Muscle of leg (tissue), 3 donors: ENCODE measurements at regions not wholly inside any gene's neighbourhood (a gene's known extent, or its start where the extent isn't known, plus 50 kb on each side); places are given as distances from the start of the nearest gene placed in this dataset.
A peak's percentile ranks its signal among the peaks of the same experiment; 100 is the strongest.
"Not testable (repeated sequence)": the region's sequence is repeated elsewhere in the genome, so short reads cannot be mapped to it uniquely, and the experiment has no call there.

ENCODE experiments used
- DNase-seq: peaks from one replicate; pipeline ENCODE4 v3.0.0; 2013
- H3K27ac ChIP-seq: one replicate; pipeline ENCODE4 v1.5.1; 2013; ENCODE audit warnings: mild to moderate bottlenecking, low read length, control low read depth
- H3K27me3 ChIP-seq: one replicate; pipeline ENCODE4 v1.6.1; 2013; ENCODE audit warnings: low read length; ENCODE audit not compliant: control insufficient read depth, insufficient read depth
- H3K36me3 ChIP-seq: one replicate; pipeline ENCODE4 v1.6.1; 2013; ENCODE audit warnings: low read length; ENCODE audit not compliant: control insufficient read depth, insufficient read depth
- H3K4me1 ChIP-seq: one replicate; pipeline ENCODE4 v1.6.1; 2013; ENCODE audit warnings: low read length; ENCODE audit not compliant: control insufficient read depth, insufficient read depth
- H3K4me3 ChIP-seq: one replicate; pipeline ENCODE4 v1.5.1; 2013; ENCODE audit warnings: low read length, control low read depth
- H3K9me3 ChIP-seq: replicated peaks from 2 replicates; pipeline ENCODE4 v1.6.1; 2013; ENCODE audit warnings: low read depth, low read length; ENCODE audit not compliant: control insufficient read depth
- WGBS: methylation state at CpG from one replicate; pipeline ENCODE4 v1.1.5; 2013; ENCODE audit warnings: missing lambda C conversion rate; ENCODE audit not compliant: insufficient coverage; 5-methylcytosine and 5-hydroxymethylcytosine counted together

- H3K27me3 ChIP-seq = no peaks in the 10 kb centered on the region
- no peaks in the 10 kb centered on the region for H3K4me1 ChIP-seq
- H3K4me3 ChIP-seq = no peak overlapping the region
- WGBS = 100% methylated on average over 2 of the region's 3 CpGs
- no peaks in the 10 kb centered on the region for H3K36me3 ChIP-seq
- no peak for DNase-seq
- H3K27ac ChIP-seq = no peak overlapping the region
- H3K9me3 ChIP-seq = no peaks in the 10 kb centered on the region
Observed at GRCh38 chr11:92083123-92083522, 141.5 kb upstream of the FAT3 start.

GRCh38 chr11:92082652-92083051 lies 142.0 kb upstream of the FAT3 start:
- no peaks in the 10 kb centered on the region for H3K9me3 ChIP-seq
- no peak for DNase-seq
- H3K4me1 ChIP-seq = no peaks in the 10 kb centered on the region
- H3K27me3 ChIP-seq = no peaks in the 10 kb centered on the region
- no peaks in the 10 kb centered on the region for H3K36me3 ChIP-seq
- H3K4me3 ChIP-seq = no peak overlapping the region
- no peak overlapping the region for H3K27ac ChIP-seq

DNA sequence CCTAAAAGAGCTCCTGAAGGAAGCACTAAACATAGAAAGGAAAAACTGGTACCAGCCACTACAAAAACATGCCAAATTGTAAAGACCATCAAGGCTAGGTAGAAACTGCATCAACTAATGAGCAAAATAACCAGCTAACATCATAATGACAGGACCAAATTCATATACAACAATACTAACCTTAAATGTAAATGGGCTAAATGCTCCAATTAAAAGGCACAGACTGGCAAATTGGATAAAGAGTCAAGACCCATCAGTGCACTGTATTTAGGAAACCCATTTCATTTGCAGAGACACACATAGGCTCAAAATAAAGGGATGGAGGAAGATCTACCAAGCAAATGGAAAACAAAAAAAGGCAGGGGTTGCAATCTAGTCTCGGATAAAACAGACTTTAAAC lies 150.1 kb upstream of the FAT3 start:
- not testable (repeated sequence) for DNase-seq, H3K27me3 ChIP-seq, H3K9me3 ChIP-seq, H3K4me1 ChIP-seq, H3K4me3 ChIP-seq, H3K36me3 ChIP-seq, H3K27ac ChIP-seq
- WGBS = no CpG with 5 or more reads among the region's 1 CpG

GRCh38 chr11:92071660-92072059 lies 153.0 kb upstream of the FAT3 start:
- DNase-seq = no peak
- Histone ChIP-seq H3K4me1 (no peaks in the 10 kb centered on the region), H3K27ac (no peak overlapping the region), H3K4me3 (no peak overlapping the region), H3K9me3 (peaks cover 8% of the 10 kb centered on the region), H3K36me3 (no peaks in the 10 kb centered on the region), H3K27me3 (no peaks in the 10 kb centered on the region)

DNA sequence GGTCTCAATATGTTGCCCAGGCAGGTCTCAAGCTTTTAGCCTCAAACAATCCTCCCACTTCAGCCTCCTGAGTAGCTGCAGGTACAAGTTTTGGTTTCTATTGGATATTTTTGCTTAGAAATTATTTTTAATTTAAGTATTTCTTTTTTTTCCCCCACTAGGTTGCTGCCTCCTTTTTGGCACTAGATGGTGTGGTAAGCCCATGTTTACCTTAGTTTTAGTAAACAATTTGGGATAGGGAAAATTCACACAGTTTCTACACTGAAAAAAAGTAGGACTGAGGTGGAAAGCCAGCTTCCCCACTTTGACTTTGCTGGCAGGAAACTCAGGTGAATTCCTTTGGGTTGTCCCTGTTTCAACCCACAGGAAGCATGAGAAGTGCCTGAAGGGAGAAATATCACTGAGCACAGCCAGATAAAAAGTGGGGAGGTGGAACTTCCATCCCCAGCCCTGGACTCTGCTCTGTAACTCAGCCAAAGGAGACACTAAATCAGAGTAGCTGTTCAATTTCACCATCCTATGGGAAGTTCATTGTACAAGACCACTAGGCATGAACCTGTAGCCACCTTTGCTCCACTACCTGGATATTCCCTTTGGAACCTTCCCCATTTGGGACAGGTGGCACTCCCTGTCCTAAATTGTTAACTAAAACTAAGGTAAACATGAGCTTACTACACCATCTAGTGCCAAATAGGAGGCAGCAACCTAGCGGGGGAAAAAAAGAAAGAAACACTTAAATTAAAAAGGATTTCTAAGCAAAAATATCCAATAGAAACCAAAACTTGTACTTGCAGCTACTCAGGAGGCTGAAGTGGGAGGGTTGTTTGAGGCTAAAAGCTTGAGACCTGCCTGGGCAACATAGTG lies 154.4 kb upstream of the FAT3 start:
- no peaks in the 10 kb centered on the region for H3K4me1 ChIP-seq
- no peak overlapping the region for H3K4me3 ChIP-seq
- WGBS = no CpG with 5 or more reads among the region's 1 CpG
- H3K27ac ChIP-seq = no peak overlapping the region
- H3K9me3 ChIP-seq = peaks cover 8% of the 10 kb centered on the region
- H3K36me3 ChIP-seq = no peaks in the 10 kb centered on the region
- DNase-seq = no peak
- no peaks in the 10 kb centered on the region for H3K27me3 ChIP-seq

- no peak overlapping the region for H3K27ac ChIP-seq
- no peaks in the 10 kb centered on the region for H3K36me3 ChIP-seq
- no peak overlapping the region for H3K4me3 ChIP-seq
- H3K9me3 ChIP-seq = peaks cover 8% of the 10 kb centered on the region
- no peaks in the 10 kb centered on the region for H3K4me1 ChIP-seq
- peak; percentile 53 for DNase-seq
- H3K27me3 ChIP-seq = no peaks in the 10 kb centered on the region
Observed at GRCh38 chr11:92067016-92067415, 157.6 kb upstream of the FAT3 start.

DNA sequence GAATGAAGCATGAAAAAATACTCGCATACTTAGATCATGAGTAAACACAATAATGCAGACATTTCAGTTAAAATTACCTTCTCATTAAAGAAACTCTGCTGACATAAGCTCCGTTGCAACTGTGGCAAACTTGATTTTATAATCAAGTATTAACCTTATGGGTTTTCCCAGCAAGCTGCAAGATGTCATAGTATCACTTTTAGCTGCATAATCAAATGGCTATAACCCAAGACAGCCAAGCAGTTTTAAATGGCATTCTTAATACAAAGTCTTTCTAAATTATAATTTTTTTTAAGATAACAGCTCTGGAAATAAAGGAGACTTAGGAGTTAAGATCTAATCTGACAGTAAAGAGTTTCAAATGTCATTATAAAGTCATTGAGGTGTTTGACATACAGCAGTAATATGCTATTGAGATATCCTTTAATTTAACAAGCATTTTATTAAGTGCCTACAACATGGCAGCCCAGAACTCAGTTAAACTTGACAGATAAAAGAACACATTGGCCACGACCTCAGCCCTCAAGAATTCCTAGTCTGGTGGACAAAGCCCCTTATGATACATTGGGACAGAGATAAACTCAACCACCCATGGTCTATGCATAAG lies 163.1 kb upstream of the FAT3 start:
- Histone ChIP-seq H3K36me3 (no peaks in the 10 kb centered on the region), H3K27ac (no peak overlapping the region), H3K4me3 (no peak overlapping the region), H3K27me3 (no peaks in the 10 kb centered on the region), H3K4me1 (no peaks in the 10 kb centered on the region), H3K9me3 (no peaks in the 10 kb centered on the region)
- no peak for DNase-seq
- WGBS = 50% methylated on average over 1 of the region's 3 CpGs

DNA sequence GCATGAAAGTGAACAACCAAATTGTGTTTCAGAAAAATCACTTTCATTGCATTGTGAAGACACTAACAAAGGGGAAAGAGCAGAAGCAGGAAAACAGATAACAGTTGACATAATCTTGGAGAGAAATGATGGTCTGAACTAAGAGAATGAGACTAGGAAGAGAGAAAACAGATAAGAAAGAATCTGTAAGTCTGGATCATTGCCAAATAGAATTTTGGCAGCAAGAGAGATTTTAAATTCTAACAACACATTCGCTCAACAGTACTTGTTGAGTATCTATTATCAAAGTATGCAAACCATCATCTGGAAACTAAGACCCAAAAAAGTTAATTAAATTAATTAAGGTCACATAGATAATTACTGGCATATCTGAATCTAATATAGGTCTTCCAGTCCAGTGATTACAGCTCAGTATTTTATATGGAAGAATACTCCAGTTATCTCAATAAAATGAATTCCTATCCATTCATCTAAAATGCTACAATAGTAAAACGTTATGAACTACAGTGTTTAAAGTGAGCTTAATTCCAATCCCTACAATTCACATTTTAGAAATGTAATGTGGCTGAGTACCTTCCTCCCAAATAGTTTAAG lies 166.7 kb upstream of the FAT3 start:
- no peaks in the 10 kb centered on the region for H3K4me1 ChIP-seq
- H3K27ac ChIP-seq = no peak overlapping the region
- no peak overlapping the region for H3K4me3 ChIP-seq
- peak; percentile 8 for DNase-seq
- no CpG with 5 or more reads among the region's 2 CpGs for WGBS
- H3K36me3 ChIP-seq = no peaks in the 10 kb centered on the region
- H3K9me3 ChIP-seq = no peaks in the 10 kb centered on the region
- no peaks in the 10 kb centered on the region for H3K27me3 ChIP-seq

- Histone ChIP-seq H3K4me1 (no peaks in the 10 kb centered on the region), H3K27ac (no peak overlapping the region), H3K27me3 (no peaks in the 10 kb centered on the region), H3K4me3 (no peak overlapping the region), H3K9me3 (no peaks in the 10 kb centered on the region), H3K36me3 (no peaks in the 10 kb centered on the region)
- DNase-seq = no peak
Observed at GRCh38 chr11:92053216-92053615, 171.4 kb upstream of the FAT3 start.

GRCh38 chr11:92050305-92050704 lies 174.3 kb upstream of the FAT3 start:
- DNase-seq = no peak
- Histone ChIP-seq H3K36me3 (no peaks in the 10 kb centered on the region), H3K27me3 (no peaks in the 10 kb centered on the region), H3K9me3 (no peaks in the 10 kb centered on the region), H3K27ac (no peak overlapping the region), H3K4me1 (no peaks in the 10 kb centered on the region), H3K4me3 (no peak overlapping the region)
- WGBS = no CpG with 5 or more reads among the region's 2 CpGs
